HG03108 (cell line): ENCODE measurements at regions not wholly inside any gene's neighbourhood (a gene's known extent, or its start where the extent isn't known, plus 50 kb on each side); places are given as distances from the start of the nearest gene placed in this dataset.
"Not testable (repeated sequence)": the region's sequence is repeated elsewhere in the genome, so short reads cannot be mapped to it uniquely, and the experiment has no call there.

Experiments
- ATAC-seq: cut with Tn5 transposase; IDR thresholded peaks from one replicate; pipeline ENCODE4 v1.9.1; 2021; ENCODE audit warnings: moderate library complexity; ENCODE audit not compliant: unreplicated experiment

- ATAC-seq = no peak
Observed at GRCh38 chr6:56839533-56840183, 115.2 kb upstream of the BEND6 start.

GRCh38 chr6:56838965-56839364 lies 115.9 kb upstream of the BEND6 start:
- ATAC-seq = no peak

- no peak for ATAC-seq
Observed at GRCh38 chr6:56838016-56838555, 116.8 kb upstream of the BEND6 start.

GRCh38 chr6:56837322-56837894 lies 117.5 kb upstream of the BEND6 start:
- no peak for ATAC-seq

GRCh38 chr6:56835612-56836011 lies 119.3 kb upstream of the BEND6 start:
- ATAC-seq = no peak

GRCh38 chr6:56833873-56834272 lies 121.0 kb upstream of the BEND6 start:
- ATAC-seq = no peak

GRCh38 chr6:56833127-56833791 lies 121.6 kb upstream of the BEND6 start:
- no peak for ATAC-seq

GRCh38 chr6:56832225-56832624 lies 122.7 kb upstream of the BEND6 start:
- ATAC-seq = no peak

- ATAC-seq = no peak
Observed at GRCh38 chr6:56831334-56831733, 123.6 kb upstream of the BEND6 start.

- ATAC-seq = no peak
Observed at GRCh38 chr6:56827908-56828649, 126.8 kb upstream of the BEND6 start.

- not testable (repeated sequence) for ATAC-seq
Observed at GRCh38 chr6:56824431-56824830, 130.5 kb upstream of the BEND6 start.

GRCh38 chr6:56821005-56821432 lies 133.9 kb upstream of the BEND6 start:
- no peak for ATAC-seq

- no peak for ATAC-seq
Observed at GRCh38 chr6:56820060-56820459, 134.8 kb upstream of the BEND6 start.

- ATAC-seq = no peak
Observed at GRCh38 chr6:56819604-56820003, 135.3 kb upstream of the BEND6 start.

- no peak for ATAC-seq
Observed at GRCh38 chr6:56816370-56816769, 138.5 kb upstream of the BEND6 start.

GRCh38 chr6:56815436-56815835 lies 139.5 kb upstream of the BEND6 start:
- no peak for ATAC-seq

- ATAC-seq = no peak
Observed at GRCh38 chr6:56814802-56815201, 140.1 kb upstream of the BEND6 start.

GRCh38 chr6:56814308-56814707 lies 140.6 kb upstream of the BEND6 start:
- ATAC-seq = no peak

- ATAC-seq = not testable (repeated sequence)
Observed at GRCh38 chr6:56812851-56813250, 142.1 kb upstream of the BEND6 start.

GRCh38 chr6:56808871-56809359 lies 146.0 kb upstream of the BEND6 start:
- no peak for ATAC-seq

- no peak for ATAC-seq
Observed at GRCh38 chr6:56807989-56808337, 146.9 kb upstream of the BEND6 start.
